Fibroblast of peridontal ligament (primary cell): ENCODE measurements at regions not wholly inside any gene's neighbourhood (a gene's known extent, or its start where the extent isn't known, plus 50 kb on each side); places are given as distances from the start of the nearest gene placed in this dataset.

Experiments
- DNase-seq: peaks from one replicate; pipeline ENCODE4 v3.0.0-alpha.2; 2010; ENCODE audit errors: extremely low read depth

DNA sequence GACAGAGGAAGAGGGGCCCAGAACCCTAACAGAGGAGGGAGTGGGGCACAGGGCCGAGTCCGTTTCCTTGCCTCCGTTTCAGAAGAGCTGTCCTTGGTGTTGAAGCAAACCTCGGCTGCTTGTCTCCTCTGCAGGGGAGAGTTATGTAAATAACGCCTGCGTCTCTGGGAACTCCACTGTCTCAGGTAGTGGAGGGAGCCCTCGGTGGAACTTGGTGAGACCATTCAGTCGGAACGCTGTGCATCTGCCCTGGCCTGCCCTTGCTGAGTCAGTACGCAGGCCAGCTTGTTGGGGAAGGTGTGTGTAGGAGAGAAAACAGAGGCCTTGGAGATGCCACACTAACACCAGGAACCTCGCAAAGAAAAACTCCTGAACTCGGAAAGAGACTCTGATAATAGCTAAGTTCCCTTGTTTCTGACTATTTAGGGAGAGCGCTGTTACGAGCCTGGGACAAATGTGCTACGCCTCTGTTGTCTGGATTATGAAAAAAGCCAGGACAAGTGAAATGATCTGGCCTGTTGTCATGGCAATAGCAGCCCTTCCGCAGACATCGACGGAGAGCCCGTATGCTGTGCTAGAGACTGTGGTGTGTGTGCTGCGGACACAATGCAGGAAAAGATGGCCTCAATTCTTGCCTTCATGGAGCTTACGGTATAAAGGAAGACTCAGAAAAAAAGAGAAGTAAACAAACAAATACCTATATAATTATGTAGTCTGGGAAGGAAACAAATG is 94.6 kb upstream of the AKT3 start:
- DNase-seq: peak; percentile 42

DNA sequence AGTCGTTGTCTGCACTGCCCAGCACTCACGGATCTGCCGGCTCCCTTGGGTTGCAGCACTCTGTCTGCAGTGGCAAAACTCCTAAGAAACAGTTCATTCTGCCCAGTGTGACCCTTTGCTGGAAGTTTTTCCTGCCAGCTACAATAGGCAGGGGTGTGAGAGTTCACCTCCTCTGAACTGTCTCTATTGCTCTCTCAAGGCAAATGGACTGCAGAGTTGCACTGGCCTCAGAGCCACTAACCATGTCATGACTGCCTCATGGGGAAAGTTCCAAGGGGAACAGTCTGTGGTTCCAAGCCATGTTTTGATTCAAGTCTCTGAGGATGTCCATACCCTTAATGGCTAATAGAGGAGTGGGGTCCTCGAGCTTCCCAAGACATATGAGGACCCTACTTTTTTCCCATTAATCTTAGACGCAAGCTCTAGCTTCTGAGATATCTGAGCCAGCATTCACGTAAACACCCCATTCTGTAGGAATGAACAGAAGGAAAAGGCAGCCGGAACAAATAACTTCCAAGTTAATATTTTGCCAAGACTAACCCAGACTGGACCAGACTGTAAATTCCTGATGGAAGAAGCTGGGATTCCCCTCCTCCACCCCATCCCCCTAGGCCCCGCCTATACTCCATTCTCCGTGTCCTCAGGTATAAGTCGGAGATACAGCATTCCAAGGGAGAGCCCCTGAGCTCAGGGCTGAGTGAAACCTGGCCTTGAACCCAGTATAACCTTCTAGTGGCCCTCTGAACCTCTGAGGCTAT is 93.8 kb upstream of the AKT3 start:
- no peak for DNase-seq

DNA sequence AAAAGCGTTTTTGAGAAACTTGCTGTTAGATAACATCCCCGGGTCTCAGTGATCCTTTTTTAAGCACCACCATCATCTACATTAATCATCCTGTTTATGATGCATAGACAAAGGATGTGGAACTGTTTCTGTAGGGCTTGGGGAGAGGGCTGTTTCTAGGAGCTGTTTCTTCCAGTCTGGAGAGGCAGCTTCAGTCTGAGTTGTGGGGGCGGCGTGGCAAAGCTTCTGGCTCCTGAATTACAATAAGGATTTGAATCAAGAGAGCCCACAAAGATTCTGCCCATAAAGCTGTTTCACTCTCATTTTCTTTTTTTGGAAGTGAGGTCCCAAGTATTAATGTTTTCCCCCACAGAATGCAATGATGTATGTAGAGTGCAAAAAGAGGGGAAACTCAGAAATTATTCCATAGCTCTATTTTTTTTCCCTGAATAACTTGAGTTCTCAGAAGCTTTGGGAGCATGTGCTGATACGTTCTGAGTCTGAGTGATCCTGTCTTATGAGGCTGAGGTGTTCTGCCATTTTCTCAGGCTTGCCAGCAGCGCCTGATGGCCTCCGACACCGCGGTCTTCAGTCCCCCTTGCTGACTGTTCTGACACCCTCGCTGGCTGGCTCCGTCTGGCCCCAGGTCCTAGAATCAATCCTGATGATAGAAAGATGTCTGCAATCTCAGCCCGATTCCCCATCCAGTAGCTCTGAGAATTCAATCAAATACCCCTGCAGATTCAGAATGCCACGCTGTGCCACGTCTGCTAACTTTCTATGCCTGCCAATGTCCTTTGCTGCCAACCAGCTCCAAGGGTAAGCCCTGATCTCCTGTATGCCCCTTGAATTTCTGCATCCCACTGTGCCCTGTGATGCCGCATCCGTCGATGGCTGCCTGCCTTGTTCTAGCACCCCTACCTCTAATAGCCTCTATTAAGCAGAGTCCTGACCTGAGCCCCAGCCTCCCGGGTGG is 92.4 kb upstream of the AKT3 start:
- DNase-seq: no peak

DNA sequence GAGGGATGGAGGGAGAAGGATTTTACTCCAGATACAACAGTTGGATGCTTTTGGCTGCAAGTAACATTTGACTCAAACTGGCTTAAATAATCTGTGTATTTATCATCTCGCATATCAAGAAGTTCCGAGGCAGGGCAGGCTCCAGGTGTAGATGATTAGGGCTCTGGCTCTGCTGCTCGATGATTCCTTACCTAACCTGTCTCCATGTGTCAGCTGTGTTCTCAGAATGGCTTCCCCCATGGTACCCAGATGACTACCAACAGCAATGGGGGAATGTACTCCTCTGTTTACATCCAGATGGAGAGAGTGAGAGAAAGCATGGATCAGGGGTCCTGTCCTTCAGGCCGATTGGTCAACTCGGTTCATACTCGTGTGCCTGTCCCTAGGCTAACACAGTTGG is 90.4 kb upstream of the AKT3 start:
- no peak for DNase-seq

DNA sequence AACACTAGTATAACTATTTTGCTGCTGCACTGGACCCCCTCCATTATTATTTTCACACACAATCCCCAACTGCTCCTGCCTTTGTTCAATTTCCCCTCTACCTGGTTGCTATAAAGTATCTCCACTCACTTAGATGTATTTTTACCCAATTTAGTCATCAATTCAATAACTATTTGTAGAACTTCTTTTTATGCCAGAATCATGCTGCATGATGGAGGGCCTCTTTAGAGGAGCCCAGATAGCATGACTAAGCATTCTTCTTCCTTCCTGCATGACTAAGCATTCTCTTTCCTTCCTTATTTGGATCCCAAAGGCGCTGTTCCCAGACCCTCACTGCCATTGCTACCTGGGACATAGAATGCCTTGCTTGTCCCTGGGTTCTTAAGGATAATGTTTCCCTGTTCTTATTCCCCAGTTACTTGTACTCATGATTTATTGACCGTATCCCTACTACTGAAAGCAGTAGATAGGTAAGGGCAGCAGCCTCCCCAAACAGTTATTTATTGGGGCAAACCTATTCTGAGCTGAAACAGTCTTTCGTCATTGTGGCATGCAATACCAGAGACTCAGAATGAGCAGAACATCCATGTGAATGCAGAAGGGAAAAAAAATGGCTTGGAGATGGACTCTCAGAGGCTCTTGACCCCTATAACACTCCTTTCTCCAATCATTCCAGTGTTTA is 89.3 kb upstream of the AKT3 start:
- peak; percentile 43 for DNase-seq

DNA sequence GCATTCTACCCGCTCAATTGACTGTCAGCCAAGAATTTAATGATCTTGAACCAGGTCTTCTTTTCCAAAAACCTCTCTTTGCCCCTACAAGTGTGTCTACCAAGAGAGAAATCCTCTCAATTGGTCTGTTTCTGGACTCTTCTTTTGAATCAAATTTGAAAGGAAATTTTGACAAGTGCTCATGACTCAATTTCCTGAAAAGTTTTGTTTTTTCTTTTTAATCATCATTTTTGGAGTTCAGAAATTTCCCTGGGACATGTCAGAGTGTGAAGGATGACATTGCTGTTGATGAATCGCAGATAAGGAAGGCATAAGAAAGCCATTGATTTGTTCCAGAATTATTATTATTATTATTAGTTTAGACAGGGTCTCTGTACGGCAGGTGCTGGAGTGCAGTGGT is 88.2 kb upstream of the AKT3 start:
- no peak for DNase-seq

DNA sequence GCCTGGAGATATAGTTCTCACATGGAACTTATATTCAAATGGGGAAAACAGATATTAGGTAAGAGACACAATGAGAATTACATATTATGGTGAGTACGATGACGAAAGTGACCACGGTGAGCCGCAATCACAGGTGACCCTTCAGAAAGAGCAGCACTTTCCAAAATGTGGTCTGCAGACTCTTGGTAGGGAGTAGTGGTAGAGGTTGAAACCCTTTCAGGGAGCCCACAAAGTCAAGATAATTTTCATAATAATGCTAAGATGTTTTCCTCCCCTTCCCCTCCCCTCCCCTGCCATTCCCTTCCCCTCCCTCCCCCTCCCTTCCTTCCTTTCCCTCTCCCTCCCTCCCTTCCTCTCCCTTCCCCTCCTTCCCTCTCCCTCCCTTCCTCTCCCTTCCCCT is 83.5 kb upstream of the AKT3 start:
- no peak for DNase-seq

DNA sequence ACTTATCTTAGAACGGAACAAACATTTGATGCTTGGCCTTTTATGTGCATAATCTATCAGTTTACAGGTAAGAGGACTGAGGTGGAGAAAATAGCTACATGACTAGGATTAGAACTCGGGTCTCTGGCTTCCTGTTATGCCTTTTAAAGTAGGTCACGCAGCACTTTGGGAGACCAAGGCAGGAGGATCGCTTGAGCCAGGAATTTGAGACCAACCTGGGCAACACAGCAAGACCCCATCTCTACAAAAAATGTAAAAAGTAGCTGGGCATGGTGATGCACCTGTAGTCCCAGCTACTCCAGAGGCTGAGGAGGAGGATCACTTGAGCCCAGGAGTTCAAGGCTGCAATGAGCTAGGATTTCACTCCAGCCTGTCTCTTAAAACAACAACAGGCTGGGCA is 81.9 kb upstream of the AKT3 start:
- DNase-seq: no peak

DNA sequence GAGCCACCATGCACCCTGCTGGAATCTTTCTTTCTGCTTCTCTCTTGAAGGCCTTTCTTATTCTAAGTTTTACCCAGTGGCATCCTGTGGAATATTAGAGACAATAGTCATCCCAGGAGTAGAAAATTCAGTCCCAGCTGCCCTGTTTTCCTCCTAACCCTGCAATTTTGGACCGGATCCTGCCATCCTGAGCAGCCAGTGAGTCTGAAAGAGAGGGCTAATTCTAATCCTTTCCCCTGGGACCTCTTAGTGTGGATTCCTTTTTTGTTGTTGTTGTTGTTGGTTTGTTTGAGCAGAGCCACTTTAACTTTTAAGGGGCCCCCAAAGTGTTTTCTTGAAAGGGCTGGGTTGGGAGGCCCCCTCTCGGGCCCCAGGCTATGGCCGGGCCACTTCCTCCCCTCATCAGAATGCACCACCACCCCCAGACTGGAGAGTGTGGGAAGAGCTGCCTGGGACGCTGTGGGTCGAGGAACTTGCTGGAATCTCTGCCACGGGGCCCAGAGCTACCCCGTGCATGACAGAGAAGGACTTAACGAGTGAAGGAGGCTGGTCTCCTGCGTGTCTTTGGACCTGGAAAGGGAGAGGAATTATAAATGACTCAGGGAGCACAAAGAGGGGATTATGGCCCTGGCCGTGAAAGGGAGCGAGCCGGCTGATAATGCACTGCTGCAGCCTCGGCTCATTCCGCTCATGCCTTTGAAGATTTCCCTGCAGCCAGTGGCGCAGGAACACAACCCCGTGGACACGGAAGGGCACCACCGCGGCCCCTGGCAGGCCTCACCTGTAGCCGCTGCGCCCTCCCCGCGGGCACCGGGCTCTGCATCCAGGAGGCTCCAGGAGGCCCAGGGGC is 81.0 kb upstream of the AKT3 start:
- DNase-seq: no peak

DNA sequence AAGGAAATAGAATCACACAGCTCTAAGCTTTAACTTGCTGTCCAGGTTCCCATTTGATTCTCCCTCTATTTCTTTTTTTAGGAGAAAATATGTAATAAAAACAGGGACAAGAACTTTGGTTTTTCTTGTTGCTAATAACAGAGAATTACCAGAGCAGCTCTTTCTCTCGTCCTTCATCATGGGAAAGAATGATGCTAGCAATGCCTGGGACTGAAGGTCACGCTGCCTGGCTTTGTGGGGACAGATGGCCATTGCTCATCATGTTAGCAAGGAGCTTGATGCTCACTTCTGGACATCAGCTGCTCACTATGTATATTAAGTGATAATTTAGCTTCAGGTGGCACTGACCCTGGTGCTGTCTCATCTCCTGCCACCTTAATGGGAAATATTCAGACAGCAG is 77.3 kb upstream of the AKT3 start:
- DNase-seq: no peak

DNA sequence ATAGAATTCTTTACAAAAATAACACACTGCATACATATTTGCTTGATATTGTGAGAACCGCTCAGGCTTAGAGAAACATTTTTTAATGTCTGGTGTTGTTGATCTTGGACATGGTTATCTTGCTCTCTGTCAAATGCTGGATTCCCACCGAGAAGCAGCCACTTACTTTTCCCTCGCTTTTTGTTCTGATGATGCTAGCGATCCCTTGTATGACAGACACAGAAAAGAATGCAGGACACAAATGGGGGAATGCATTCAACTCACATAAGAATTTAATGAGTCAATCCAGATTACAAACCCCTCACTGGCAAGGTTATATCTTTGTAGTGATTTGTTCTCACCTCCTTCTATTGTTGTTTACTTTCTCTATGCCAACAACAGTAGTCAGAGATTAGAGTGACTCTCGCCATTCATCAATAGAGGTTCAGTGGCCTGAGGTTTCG is 76.8 kb upstream of the AKT3 start:
- peak; percentile 80 for DNase-seq

DNA sequence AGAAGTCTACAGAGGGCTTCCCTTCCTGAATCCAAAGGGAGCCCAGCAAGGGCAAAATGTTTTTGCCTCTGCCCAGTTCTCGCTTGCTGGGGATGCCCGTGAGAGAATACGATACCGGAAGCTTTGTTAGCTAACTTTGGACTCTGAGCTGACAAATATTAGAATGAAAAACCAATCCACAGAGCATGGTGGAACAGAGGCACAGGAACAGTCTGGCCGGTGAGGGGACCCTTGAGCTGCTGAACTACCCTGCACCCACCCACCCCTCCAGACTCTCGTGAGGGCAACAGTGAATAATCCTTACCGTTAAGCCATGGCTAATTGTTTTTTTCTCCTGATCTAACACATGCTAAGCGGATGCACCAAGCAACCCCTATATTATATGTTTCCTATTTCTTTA is 76.3 kb upstream of the AKT3 start:
- no peak for DNase-seq

DNA sequence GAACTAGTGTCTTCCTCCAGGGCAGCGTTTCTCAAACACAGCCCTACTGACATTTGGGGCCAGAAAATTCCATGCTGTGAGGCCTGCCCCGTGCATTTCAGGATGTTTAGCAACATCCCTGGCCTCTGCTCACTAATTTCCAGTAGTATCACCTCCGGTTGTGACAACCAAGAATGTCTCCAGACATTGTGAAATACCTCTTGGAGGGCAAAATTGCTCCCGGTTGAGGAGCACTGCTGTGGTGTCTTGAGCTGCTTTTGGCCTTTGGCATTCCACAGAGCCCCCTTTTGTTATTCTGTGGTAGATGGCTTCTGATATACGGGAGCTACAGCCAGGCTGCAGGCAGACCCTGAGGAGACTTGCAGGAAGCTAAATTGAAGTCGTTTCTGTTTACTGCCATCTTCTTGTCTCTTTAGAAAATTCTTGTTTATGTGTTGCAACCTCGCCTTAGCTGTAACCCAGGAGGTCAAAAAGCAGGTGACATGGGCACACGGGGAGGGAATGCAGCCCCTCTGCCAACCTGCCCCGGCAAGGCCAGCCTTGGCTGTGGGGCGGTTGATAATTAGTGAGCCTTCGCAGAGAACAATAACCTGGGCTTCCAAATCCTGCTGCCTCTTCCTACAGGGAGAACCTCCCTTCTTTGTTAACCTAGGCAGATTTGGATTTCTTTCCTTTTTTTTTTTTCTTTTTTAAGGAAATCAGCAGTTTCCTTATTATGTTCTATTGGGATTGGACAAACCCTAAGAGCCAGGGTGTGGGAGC is 74.7 kb upstream of the AKT3 start:
- no peak for DNase-seq

DNA sequence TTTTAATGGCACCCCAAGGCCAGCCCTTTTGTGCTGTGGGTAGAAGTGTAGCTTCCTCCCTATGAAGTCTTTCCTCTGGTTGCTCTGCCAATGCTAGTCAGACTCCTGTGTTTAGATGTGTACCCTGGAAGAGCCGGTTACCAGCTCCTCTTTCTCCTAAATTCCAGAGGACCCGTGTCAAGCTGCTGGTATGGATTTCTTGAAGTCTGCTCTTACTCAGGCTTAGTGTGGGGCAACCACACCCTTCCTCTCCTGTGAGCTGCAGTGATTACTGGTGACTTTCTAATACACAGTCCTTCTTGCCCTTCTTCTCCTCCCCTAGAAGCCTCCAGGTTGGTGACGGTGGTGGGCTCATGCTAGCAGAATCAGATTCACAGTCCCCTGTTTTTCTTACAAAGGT is 74.1 kb upstream of the AKT3 start:
- peak; percentile 64 for DNase-seq

DNA sequence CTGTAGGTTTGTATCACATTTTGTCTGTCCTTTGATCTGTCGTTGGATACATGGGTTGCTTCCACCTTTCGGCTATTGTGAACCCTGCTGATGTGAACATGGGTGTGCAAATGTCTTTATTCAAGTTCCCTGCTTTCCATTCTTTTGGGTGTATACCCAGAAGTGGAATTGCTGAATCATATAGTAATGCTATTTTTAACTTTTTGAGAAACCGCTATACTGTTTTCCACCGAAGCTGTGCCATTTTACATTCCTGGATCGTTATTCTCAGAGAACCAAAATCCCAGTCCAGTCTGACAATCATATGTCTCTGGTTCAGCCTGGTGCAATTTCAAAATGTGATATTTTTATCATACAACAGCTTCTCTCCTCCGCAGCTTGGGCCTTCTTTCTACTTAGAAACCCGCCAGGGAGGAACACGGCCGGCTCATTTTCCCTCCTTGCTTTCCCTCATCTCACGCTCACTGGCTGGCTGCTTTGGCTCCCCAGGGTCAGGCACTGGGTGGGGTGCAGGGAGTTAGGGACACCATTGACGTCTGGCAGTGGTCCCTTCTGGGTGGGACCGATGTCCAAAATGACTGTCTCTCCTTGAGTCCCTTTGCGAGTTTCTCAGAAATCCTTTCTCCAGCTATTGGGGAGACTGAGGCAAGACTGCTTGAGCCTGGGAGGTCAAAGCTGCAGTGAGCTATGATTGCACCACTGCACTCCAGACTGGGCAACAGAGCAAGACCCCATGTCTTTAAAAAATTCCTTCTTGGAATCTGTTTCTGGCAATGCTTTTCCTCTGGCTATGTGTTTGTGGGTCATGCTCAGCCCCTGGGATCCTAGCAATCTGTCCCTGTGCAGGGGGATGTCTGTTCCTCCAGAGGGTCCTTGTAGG is 73.5 kb upstream of the AKT3 start:
- DNase-seq: no peak

DNA sequence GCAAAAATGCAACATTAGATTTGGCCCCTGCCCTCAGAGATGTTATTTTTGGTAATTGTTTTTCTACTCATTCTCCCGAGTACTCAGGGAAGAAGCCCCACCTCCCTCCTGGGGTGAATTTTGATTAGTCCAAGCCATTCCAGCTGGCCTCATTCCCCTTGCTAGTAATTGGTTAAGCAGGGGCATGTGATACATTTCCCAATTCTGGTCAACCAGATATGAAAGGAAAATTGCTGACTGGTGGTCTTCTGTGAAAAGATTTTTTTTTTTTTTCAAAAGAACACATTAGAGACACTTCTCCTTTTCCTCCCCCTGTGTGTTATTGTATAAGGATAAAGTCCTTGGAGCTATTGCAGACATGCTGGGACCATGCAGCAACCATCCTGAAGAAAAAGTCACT is 71.1 kb upstream of the AKT3 start:
- DNase-seq: no peak

DNA sequence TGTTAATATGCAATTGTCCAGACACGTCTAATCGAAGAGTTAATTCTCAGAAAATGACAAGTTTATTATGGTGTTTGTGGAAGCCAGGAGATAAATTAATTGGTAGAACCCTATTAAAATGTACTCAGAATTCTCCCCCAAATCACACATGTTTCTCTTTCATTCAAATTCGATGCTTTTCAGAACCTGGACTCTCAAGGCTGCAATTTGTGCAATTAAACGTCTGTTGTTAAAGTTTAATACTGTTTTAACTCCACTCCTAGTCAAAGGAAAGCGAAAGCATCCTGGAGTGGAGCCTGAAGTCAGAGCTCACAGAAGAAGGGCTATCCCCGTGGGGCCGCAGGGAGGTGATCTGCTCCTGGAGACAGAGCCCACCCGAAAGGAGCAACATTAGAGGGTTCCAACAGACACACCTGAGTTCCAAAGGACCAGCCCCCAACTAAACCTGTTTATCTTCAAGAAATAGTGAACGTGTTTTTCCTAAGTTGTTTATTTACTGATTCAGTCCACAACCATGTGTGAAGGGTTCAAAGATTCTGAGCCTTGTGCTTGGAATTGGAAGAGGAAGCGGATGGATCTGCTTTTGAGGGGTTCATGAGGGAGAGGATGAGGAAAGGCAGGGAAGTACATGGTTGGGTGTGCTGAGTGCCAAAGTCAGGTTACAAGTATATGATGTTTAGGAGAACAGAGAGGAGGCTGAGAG is 68.0 kb upstream of the AKT3 start:
- DNase-seq: peak; percentile 53

DNA sequence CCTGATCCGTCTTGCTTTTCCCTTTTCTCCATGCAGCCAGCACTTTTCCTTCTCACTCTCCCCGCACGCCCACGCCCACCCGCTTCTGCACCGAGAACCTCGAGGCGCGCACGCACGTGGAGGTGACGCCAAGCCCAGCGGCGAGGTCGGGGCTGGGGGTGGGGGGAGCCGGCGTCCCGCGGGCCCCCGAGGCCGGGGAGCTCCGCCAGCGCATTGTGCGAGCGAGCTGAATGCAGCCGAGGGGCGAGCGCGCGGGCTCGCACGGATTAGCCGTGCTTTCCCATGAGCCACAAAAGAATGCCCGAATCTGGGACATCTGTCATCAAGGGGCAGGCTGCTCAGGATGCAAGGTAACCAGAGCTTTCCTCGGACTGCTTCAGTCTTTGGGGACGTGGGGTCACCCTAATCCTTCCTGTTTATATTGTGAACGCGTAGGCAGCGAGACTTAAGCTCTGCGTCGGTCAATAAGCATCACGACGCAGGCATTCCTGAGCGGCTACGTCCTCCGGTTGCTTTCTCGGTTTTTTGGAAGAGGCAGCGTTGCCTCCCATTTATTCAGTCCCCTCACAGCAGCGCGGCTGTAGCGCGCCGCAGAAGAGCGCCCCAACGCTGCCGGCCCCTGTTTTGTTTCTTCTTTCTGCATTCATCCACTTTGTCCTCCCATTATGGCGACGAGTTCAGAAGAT is 67.3 kb upstream of the AKT3 start:
- DNase-seq: peak; percentile 82
